GM18909 (cell line): ENCODE measurements at regions not wholly inside any gene's neighbourhood (a gene's known extent, or its start where the extent isn't known, plus 50 kb on each side); places are given as distances from the start of the nearest gene placed in this dataset.
"Not testable (repeated sequence)": the region's sequence is repeated elsewhere in the genome, so short reads cannot be mapped to it uniquely, and the experiment has no call there.

Experiments
- ATAC-seq: cut with Tn5 transposase; IDR thresholded peaks from one replicate; pipeline ENCODE4 v1.9.1; 2021; ENCODE audit warnings: mild to moderate bottlenecking; ENCODE audit not compliant: unreplicated experiment, poor library complexity

DNA sequence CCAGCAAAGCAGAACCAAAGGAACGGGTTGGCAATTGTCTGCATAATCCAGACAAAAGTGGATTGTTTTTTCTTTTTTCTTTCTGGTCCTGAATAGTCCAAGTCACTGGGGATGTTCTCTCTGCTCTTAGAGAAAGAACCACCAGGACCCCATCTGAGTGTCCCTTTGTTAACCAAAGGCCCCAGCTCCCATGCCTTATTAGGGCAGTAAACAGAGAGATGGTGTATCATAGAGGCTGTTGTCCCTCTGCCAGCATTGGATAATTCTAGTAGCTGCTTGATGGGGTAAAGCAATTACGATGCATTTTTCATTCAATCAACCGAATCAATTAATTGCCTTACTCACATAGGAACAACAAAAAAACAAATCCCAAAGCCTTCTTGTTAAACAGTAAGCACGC, 213.0 kb downstream of the BUB3 start:
- no peak for ATAC-seq

DNA sequence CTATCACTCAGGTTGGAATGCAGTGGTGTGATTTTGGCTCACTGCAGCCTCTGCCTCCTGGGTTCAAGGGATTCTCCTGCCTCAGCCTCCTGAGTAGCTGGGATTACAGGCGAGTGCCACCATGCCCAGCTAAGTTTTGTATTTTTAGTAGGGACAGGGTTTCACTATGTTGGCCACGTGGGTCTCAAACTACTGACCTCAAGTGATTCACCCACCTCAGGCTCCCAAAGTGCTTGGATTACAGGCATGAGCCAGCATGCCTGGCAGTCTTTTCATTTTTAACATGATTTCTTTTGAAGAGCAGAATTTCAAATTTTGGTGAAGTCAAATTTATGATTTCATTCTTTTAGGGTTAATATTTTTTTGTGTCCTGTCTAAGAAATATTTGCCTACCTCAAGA, 217.4 kb downstream of the BUB3 start:
- ATAC-seq: not testable (repeated sequence)

DNA sequence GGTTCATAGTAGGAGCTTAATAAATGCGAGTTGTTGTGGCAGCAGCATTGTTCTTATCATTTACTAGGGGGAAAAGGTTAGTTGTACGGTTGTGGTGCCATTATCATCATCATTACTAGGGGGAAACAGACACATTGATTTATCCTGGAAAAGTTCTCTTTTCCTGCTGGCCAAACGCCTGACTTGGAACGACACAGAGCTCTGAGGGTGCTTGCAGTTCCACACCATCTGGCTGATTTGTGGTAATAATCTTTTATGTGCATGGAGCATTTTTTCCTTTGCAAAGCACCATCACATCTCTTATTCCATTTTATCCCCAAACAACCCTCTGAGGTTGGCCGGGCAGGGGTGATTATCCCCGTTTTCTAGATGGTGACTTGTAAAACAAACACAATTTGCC, 219.4 kb downstream of the BUB3 start:
- no peak for ATAC-seq

DNA sequence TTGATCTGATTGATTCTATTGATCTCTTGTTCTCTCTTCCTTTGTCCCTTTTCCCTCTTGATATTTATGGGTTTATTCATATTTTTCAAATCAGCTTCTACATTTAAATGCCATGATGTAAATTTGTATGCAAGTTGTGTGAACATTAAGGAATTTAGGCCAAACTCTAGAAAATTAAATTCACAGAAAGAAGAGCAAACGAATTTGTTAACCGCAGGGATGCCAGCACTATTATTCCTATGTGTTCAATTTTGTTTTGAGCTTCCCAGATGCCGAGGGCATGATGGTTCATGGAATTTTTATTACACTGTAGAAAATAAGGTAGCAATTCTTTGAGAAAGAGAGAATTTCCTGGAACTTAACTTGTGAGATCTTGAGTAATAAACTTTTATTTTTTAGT, 220.9 kb downstream of the BUB3 start:
- no peak for ATAC-seq

DNA sequence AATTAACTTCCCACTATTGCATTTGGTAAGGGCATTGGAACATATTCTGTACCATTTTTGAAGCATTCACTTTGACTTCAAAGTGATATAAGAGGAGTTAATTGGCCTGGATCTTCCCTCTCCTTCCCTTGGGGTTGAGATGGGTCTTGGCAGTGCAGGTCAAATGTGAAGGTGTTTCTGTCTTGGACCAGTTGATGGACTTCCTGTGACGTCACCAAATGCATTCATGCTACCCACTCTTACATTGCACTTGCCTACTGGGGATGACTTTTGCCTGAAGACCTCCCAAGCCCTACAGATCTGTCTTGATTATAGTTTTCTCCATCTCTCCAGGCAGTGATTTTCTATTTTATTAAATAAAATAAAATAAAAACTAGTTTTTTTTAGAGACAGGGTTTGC, 221.5 kb downstream of the BUB3 start:
- ATAC-seq: no peak

DNA sequence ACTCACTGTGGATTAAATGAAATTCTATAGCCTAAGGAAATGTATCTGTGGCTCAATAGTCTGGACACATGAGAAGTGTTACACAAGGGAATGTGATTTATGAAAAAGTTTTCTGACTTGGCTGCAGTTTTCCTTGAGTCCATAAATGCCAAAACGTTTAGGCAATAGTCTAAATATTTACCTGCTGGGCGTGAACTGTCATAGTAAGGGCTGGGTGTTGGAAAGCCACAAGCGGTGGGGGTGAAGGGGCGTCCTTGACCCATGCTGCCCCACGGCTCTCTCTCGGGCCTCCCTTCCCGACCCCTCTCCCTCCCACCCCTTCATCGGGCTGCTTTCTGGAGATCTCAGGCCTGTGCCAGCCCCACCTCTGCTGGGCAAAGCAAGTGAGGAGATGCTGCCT, 223.7 kb downstream of the BUB3 start:
- no peak for ATAC-seq

DNA sequence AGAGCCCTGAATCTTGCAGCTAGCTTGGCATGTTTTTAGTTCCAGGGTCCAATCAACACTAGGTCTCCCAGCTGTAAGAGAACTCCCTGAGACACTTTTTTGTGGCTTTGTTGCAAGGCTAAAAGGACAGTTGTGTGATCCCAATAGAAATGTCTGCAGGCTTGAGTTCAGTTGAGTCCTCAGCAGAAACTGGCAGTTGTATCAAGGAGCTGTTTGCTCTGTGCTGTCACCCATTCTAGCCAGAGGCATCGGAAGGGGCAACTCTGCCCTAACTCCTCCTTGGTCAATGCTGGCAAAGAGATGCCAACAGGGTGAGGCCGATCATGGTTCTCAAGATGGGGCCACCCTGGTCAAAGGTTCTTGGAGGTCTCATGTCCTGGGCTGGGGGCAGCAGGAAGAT, 224.1 kb downstream of the BUB3 start:
- no peak for ATAC-seq

DNA sequence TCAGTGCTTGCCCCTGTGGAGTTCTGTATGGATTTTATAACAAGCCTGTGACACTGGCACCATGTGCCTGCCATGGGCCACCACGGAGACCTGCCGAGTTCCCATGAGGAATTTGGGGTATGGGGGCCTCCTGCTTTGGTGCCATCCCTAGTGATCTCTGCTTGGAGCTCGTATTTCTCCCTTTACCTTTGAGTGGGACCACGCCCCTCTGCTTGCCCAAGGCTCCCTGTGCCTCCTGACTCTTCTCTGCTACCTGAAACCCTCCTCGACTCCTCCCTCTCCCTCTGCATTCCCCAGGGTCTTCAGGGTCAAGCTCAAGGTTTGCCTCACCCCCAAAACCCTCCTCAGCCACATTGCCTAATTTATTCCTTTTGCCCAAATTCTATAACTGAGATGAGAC, 225.0 kb downstream of the BUB3 start:
- ATAC-seq: no peak

DNA sequence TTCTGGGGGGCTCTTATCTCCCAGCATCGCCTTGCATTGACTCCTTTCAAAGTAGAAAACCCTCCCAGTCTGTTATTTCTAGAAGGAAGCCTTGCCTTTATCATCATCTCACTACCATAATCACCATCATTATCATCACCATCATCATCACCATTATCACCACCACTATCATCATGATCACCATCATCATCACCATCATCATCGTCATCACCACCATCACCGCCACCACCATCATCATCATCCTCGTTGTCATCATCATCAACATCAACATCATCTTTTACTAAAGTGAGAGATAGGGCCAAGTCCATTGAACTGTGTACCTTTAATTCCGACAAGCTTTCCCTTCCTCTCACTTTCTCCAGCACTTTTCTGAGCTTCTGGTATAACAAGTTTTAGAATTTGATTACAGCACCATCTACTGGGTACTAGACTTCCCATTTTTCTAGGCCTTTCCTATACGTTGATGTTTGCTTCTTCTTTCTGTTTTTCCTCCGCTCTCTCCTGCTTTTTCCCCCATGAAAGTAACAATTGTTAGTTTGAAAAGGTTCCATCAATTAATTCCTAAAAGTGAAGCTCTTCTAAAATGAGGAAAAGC, 226.4 kb downstream of the BUB3 start:
- no peak for ATAC-seq

DNA sequence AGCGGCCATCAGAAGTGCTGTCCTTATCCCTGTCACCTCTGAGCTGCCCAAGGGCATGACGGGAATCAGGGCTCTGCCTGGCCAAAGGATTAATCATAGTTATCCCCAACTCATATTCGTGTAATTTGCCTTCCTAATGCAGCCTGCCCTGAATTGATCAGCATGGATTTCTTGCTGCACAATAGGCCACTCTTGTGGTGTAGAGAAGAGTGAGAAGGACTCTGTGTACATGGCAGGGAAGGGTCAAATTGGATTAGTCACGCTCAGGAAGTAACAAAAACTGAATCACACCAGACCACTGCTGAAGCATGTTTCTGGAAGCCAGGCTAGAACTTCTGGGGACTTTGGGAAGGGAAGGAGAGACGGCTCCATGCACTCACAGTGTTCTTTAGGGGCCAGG, 227.0 kb downstream of the BUB3 start:
- ATAC-seq: no peak

DNA sequence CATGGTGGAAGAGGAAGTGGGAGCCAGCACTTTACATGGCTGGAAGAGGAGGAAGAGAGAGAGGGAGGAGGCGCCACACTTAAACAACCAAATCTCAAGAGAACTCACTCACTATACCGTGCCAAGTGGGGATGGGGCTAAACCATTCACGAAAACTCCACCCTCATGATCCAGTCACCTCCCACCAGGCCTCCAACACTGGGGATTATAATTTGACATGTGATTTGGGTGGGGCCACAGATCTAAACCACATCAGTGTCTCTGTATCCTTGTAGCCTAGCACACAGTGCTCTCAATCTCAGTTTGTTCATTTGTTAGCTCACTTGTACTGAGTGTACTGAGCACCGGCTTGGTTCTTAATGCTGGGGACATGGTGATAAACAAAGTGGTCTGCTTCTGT, 228.3 kb downstream of the BUB3 start:
- no peak for ATAC-seq

DNA sequence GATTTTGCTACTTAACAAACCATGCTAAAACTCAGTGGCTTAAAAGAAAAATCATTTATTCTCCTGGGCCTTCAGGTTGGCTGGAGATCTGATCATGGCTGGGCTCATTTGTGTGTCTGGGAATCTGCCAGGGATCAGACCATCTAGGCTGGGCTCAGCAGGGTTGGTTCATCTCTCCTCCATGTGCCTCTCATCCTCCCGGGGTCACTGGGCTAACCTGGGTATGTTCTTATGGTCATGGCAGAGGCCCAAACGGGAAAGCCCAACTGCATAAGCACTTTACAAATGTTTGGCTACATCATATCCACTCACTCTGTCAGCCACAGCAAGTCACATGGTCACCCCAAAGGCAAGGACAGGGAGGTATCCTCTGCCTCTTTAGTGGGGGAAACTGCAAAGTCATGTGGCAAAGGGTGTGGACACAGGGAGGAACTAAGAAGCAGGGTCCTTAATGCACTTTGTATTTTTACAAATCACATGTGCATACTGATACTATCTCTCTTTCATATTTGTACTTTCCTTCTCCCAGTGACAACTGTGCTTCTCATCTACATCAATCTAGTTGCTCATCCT, 231.4 kb downstream of the BUB3 start:
- no peak for ATAC-seq

DNA sequence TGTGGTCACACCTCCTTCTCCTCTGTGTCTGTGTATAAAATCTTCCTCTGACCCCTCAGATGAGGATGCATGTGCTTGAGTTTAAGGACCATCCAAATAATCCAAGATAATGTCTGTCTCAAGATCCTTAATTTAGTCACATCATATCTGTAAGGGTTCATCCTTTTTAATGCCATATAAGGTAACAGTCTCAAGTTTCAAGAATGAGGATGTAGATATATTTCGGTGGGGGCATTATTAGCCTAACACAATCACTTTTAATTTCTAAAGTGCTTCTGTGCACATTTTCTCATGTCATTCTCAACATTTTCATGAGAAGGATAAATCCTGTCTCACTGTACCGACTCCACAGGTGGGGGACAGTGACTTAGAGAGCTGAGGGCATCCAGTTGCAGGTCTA, 235.3 kb downstream of the BUB3 start:
- ATAC-seq: no peak

DNA sequence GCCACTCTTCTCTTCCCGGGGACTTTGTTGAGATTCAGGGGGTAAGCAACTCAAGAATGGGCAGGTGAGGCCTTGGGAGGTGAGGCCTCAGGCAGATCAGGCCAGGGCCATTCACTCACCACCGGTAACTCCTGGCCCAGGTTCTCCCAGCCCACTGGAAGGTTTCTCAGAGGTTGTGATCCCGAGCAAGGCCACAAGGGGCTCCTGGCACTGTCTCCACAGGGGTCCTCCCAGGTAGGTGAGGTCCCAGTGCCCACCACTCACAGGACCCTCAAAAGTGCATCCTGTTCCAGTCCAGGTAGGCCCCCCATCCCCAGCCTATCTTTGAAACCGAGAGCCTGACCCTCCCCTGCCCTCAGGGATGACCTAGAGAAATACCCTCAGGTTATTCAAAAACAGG, 236.1 kb downstream of the BUB3 start:
- ATAC-seq: no peak

DNA sequence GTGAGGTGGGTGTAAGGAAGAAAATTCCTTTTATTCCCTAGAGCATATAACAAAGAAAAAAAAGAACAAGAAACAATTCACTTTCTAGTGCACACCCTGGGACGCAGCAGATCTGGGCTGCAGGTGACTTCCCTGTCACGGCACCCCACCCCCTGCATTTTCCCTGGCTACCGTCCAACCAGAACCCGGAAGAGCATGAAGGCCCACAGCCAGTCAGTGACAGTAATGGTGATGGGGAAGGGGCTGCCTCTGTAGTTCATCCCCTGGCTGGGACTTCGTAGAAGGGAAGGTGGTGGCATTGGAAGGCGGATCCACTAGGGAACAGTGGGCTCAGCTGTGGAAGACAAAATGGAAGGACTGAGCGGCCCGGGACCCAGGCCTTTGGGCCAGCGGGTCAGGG, 236.7 kb downstream of the BUB3 start:
- no peak for ATAC-seq

DNA sequence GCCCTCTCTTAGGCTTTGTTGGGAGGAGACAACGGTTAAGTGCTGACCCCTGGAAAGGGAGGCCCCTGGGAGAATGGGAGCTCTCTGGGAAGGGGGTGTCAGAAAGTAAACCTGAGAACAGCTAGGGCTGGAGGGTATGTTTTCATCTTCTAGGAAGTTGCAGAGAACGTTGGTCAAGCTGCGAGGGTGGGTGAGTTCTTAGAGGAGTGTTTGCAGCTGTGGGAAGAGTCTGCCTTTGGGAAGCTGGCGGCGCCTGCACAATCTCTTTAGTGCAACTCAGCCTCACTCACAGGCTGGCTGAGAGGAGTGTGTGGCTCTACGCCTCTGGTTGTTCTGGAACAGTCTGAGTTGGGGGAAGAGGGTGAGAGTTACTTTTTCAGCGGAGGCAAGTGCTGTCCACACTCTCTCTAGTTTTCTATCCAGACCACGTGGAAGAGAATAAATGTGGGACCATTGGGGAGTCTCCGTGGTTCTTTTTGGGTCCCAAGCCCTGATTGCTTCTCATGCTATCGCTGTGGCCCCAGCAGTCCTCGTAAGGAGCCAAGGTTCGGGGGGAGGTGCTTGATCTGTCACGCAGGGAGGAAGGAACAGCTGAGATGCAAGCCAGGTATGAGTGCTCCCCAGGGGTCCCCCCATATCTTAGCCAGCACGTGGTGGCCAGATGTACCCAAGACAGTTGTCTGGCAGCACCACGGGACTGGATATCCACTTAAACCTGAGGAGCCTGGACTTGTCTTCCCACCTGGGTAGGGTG, 237.2 kb downstream of the BUB3 start:
- peak; percentile 51 for ATAC-seq

DNA sequence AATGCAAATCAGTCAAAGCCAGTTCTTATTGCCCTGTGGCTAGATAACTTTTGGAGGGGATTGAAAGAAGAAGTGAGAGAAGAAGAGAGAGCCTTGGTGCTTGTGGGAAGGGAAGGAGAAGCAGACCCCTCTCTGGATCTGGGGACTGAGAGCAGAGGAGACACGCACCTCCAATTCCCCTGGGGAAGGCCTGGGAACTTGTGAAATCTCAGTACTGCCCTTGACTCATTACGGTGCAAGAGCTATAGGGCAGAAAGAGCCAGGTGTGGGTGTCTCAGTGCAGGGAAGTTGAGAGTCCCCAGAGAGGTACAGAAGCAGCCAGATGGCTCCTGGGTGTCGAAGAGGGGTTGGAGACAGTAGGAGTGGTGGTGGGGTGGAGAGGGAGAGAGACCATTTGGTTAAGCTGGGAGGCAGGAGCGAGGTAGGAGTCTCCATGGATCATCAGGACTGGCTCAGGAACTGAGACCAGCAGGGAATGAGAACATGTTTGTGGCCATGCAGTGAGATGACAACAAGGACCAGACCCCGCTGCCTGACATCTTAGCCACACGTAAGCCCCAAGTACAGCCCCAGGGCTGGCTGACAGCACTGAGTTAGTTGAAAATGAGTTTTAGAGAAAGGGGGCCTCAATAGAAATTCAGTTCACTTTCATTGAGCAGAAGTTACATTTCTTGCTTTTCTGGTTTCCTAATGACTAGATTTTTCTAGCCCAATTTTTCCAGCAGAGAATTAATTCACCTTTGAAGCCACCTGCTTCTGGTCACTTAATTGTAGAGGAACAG, 238.2 kb downstream of the BUB3 start:
- ATAC-seq: peak; percentile 89

DNA sequence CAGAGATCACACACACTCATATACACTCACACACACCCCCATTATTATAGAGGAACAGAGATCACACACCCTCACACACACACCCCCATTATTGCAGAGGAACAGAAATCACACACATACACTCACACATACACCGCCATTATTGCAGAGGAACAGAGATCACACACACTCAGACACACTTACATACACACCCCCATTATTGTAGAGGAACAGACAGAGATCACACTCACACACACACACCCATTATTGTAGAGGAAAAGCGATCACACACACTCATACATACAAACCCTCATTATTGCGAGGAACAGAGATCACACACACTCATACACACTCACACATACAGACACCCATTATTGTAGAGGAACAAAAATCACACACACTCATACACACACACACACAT, 239.0 kb downstream of the BUB3 start:
- no peak for ATAC-seq

DNA sequence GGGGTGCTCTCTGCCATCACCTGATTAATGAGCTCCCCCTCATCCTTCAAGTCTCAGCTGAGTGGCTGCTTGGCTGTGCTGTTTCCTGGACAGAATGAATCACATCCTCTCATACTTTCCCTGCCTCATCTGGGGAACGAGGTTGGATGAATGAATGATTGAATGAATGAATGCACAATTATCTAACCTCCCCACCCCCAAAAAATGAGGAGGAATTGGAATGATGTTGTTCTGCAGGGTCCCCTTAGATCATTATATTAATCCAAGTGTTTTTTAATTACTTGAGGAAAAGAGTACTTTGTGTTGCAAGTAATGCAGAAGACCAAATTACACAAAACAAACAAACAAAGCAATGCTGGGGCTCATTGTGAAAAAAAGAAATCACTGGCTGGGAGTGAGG, 240.2 kb downstream of the BUB3 start:
- no peak for ATAC-seq

DNA sequence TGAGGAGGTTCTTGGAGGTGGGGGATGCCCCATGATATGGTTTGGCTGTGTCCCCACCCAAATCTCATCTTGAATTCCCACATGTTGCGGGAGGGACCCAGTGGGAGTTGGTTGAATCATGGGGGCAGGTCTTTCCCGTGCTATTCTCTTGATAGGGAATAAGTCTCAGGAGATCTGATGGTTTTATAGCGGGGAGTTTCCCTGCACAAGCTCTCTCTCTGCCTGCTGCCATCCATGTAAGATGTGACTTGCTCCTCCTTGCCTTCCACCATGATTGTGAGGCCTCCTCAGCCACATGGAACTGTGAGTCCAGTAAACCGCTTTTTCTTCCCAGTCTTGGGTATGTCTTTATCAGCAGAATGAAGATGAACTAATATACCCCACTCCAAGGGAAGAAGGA, 241.0 kb downstream of the BUB3 start:
- ATAC-seq: not testable (repeated sequence)

DNA sequence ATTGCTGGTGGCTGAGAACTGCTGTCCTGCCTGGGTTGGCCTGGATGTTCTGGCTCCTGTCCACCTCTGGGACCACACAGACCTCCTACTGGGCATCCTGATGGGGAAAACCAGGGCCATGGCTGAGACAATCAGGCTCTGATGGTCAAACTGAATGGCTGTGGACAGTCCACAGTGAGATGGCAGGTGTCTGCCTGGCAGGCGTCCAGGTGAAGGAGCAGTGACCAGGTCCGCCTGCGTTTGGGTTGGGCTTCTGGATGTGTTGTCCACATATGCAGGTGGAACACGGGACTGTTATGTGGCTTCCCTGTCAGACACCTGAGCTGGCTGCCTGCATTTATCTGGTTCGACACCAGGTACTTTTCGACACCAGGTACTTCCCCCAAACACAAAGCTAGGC, 241.7 kb downstream of the BUB3 start:
- no peak for ATAC-seq
